ENCODE measurements at regions not wholly inside any gene's neighbourhood (a gene's known extent, or its start where the extent isn't known, plus 50 kb on each side); places are given as distances from the start of the nearest gene placed in this dataset.

- TF ChIP-seq POLR2A (IDR thresholded peaks at IDR 0.05) = no peak
- TF ChIP-seq CTCF (IDR thresholded peaks at IDR 0.05) = no peak
These were observed 232.8 kb downstream of the GLI2 start for GRCh38 chr2:120968307-120969015.
